ENCODE measurements at regions not wholly inside any gene's neighbourhood (a gene's known extent, or its start where the extent isn't known, plus 50 kb on each side); places are given as distances from the start of the nearest gene placed in this dataset.

DNA sequence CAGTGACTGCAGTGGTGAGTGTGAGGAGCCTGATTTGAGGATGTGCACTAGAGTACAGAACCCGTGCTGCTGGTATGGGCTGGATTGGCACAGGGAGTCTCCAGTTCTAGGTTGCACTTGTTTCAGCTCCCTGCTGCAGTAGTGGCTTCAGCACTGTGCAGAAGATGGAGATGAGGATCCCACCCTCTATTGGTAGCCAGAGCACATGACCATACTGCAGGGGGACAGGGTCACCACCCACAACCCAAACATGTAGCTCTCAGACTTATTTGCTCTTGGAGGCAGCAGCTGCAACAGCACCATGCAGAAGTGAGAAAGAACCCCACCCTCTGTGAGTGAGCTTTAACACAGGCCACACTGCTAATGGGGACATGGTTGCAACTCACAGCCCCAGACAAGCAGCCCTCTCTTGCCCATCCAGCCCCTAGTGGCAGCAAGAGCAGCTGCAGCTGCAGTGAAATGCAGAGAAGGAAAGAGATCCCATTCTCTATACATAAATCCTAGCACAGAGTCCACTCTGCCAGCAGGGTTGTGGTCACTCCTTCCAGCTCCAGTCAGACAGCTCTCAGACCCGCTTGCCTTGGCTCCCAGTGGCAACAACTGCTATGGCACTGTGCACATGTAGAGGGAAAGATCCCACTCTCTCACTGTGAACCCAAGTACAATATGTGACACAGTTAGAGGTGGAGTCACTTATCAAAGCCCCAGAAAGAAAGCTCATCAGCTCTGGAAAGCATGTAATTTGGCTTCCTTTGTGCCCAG is 51.4 kb upstream of the SCIN start:
- DNase-seq = peak; percentile 7

DNA sequence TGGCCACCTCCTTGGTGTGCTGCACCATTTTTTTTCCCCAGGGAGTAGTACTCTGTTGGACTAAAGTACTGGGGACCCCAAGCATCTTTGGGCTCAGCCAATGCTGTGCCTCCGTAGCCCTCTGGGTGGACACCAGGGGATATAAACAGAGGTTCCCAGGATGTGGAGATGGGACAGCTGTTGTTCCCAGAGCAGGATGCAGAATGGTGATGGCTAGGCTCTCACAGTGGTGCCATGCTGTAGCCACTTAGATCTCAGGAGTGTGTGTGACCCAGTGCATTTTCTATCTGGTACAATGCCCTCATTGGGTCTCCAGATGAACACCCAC is 50.9 kb upstream of the SCIN start:
- no peak for DNase-seq
